ENCODE measurements at regions not wholly inside any gene's neighbourhood (a gene's known extent, or its start where the extent isn't known, plus 50 kb on each side); places are given as distances from the start of the nearest gene placed in this dataset.

DNA sequence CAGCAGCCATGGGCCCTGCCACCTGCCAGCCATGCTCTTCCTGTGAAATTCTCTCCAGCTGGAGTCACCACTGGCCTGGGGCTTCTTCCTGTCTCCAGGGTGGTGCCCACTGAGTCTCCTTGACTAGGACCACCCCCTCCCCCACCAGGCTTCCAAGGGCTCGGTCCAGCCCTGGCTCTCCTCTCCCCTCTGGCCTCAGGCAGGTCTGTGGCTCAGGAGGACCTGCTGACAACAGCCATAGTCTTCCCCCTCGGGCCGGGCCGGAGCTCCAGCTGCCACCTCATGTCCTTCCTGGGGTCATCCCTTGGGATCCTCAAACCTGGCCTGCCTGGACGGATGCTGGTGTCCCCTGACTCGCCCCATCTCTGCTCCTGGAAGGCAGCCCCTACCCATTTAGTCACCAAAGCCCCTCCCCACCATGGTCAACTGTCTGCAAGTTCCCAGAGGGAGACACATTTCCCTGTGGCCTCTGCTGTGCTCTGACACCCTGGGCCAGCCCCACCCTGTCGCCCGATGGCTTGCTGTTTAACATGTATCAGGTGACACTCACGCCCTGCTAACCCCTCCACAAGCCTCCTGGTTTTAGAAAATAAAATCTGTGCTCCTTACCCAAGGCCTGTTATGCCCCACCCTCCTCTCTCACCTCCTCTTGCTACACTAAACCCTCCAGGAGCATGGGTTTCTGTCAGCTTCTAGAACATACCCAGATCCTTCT, 186.2 kb downstream of the RBFOX3 start:
- Histone ChIP-seq H3K36me3 (ENCODE audit: insufficient read depth, low read length) (no peaks in the 10 kb centered on the region), H3K79me2 (ENCODE audit: insufficient read depth, low read length) (no peaks in the 10 kb centered on the region), H3K4me1 (ENCODE audit: insufficient read depth, low read length, poor library complexity, severe bottlenecking) (no peaks in the 10 kb centered on the region), H4K20me1 (ENCODE audit: insufficient read depth, low read length, poor library complexity, severe bottlenecking) (no peaks in the 10 kb centered on the region), H3K4me3 (ENCODE audit: low read length, poor library complexity, severe bottlenecking) (no peak overlapping the region), H3F3A (ENCODE audit: low read depth) (no peaks in the 10 kb centered on the region), H3K9me3 (ENCODE audit: insufficient read depth, low read depth, low read length) (no peaks in the 10 kb centered on the region), H3K4me2 (ENCODE audit: low read depth, low read length, poor library complexity, severe bottlenecking) (no peak overlapping the region), H3K9ac (ENCODE audit: low read depth, low read length, poor library complexity, severe bottlenecking) (no peak overlapping the region), H3K27me3 (ENCODE audit: insufficient read depth, low read length, poor library complexity, severe bottlenecking) (no peaks in the 10 kb centered on the region), H2AFZ (ENCODE audit: low read length) (no peak overlapping the region), H3K9me2 (replicated peaks; ENCODE audit: low read depth, low read length) (no peaks in the 10 kb centered on the region)
- TF ChIP-seq CTCF (conservative IDR thresholded peaks at IDR 0.05; ENCODE audit: low read length) (no peak), EZH2phosphoT487 (IDR thresholded peaks at IDR 0.05; ENCODE audit: borderline replicate concordance) (no peak)

DNA sequence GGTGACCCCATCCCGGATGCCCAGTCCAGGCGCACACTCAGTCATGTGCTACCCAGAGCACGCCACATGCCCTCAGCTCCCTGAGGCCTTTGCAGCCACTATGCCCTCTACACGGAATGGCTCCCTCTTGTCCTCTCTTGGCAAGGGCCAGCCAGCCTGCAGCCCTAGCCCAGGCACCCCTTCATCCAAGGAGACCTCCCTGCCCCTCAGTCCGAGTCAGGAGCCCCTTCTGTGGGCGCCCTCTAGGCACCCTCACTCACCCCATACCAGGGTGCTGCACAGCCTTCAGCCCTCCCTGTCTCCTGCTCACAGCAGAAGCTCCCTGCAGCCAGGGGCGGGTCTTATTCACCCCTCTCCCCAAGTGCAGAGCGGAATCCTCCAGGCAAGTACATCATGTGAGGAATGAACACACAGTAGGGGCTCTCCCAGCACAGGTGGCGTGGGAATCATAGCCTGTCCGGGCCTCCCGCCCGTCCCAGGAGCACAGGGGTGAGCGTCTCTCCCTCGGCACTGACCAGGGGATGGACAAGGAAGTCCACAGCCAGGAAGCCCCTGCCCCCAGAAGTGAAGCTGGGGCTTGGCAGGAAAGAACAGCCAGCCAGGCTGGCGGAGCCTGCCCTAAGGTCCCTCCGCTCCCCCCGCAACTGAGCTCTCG, 186.9 kb downstream of the RBFOX3 start:
- no peaks in the 10 kb centered on the region for H3K79me2 ChIP-seq (ENCODE audit: insufficient read depth, low read length)
- no peaks in the 10 kb centered on the region for H3K4me1 ChIP-seq (ENCODE audit: insufficient read depth, low read length, poor library complexity, severe bottlenecking)
- no peaks in the 10 kb centered on the region for H3K27me3 ChIP-seq (ENCODE audit: insufficient read depth, low read length, poor library complexity, severe bottlenecking)
- H3F3A ChIP-seq (ENCODE audit: low read depth): no peaks in the 10 kb centered on the region
- no peak overlapping the region for H3K9ac ChIP-seq (ENCODE audit: low read depth, low read length, poor library complexity, severe bottlenecking)
- H3K4me2 ChIP-seq (ENCODE audit: low read depth, low read length, poor library complexity, severe bottlenecking): no peak overlapping the region
- TF ChIP-seq CTCF (conservative IDR thresholded peaks at IDR 0.05; ENCODE audit: low read length) (no peak), EZH2phosphoT487 (IDR thresholded peaks at IDR 0.05; ENCODE audit: borderline replicate concordance) (no peak)
- no peak overlapping the region for H2AFZ ChIP-seq (ENCODE audit: low read length)
- no peak overlapping the region for H3K4me3 ChIP-seq (ENCODE audit: low read length, poor library complexity, severe bottlenecking)
- H3K36me3 ChIP-seq (ENCODE audit: insufficient read depth, low read length): no peaks in the 10 kb centered on the region
- H3K9me3 ChIP-seq (ENCODE audit: insufficient read depth, low read depth, low read length): no peaks in the 10 kb centered on the region
- no peaks in the 10 kb centered on the region for H3K9me2 ChIP-seq (replicated peaks; ENCODE audit: low read depth, low read length)
- no peaks in the 10 kb centered on the region for H4K20me1 ChIP-seq (ENCODE audit: insufficient read depth, low read length, poor library complexity, severe bottlenecking)

- Histone ChIP-seq H3F3A (ENCODE audit: low read depth) (no peaks in the 10 kb centered on the region), H3K9me3 (ENCODE audit: insufficient read depth, low read depth, low read length) (no peaks in the 10 kb centered on the region), H3K9ac (ENCODE audit: low read depth, low read length, poor library complexity, severe bottlenecking) (no peak overlapping the region), H3K27me3 (ENCODE audit: insufficient read depth, low read length, poor library complexity, severe bottlenecking) (no peaks in the 10 kb centered on the region), H3K4me3 (ENCODE audit: low read length, poor library complexity, severe bottlenecking) (no peak overlapping the region), H3K36me3 (ENCODE audit: insufficient read depth, low read length) (no peaks in the 10 kb centered on the region), H3K79me2 (ENCODE audit: insufficient read depth, low read length) (no peaks in the 10 kb centered on the region), H4K20me1 (ENCODE audit: insufficient read depth, low read length, poor library complexity, severe bottlenecking) (no peaks in the 10 kb centered on the region), H3K4me2 (ENCODE audit: low read depth, low read length, poor library complexity, severe bottlenecking) (no peak overlapping the region), H3K4me1 (ENCODE audit: insufficient read depth, low read length, poor library complexity, severe bottlenecking) (no peaks in the 10 kb centered on the region), H3K9me2 (replicated peaks; ENCODE audit: low read depth, low read length) (no peaks in the 10 kb centered on the region), H2AFZ (ENCODE audit: low read length) (no peak overlapping the region)
- TF ChIP-seq CTCF (conservative IDR thresholded peaks at IDR 0.05; ENCODE audit: low read length) (no peak), EZH2phosphoT487 (IDR thresholded peaks at IDR 0.05; ENCODE audit: borderline replicate concordance) (no peak)
Measured at GRCh38 chr17:79422236-79422635, 188.6 kb downstream of the RBFOX3 start.
